HG03280 (cell line): ENCODE measurements at regions not wholly inside any gene's neighbourhood (a gene's known extent, or its start where the extent isn't known, plus 50 kb on each side); places are given as distances from the start of the nearest gene placed in this dataset.
"Not testable (repeated sequence)": the region's sequence is repeated elsewhere in the genome, so short reads cannot be mapped to it uniquely, and the experiment has no call there.

Experiments used
- ATAC-seq: cut with Tn5 transposase; IDR thresholded peaks from one replicate; pipeline ENCODE4 v1.9.1; 2021; ENCODE audit warnings: mild to moderate bottlenecking, moderate library complexity; ENCODE audit not compliant: unreplicated experiment

- no peak for ATAC-seq
Observed at GRCh38 chr22:48820481-48821345, 1007.0 kb downstream of the BRD1 start.

- no peak for ATAC-seq
Observed at GRCh38 chr22:48819961-48820360, 1007.7 kb downstream of the BRD1 start.

- no peak for ATAC-seq
Observed at GRCh38 chr22:48819232-48819631, 1008.4 kb downstream of the BRD1 start.

- ATAC-seq = not testable (repeated sequence)
Observed at GRCh38 chr22:48817491-48817890, 1010.2 kb downstream of the BRD1 start.

DNA sequence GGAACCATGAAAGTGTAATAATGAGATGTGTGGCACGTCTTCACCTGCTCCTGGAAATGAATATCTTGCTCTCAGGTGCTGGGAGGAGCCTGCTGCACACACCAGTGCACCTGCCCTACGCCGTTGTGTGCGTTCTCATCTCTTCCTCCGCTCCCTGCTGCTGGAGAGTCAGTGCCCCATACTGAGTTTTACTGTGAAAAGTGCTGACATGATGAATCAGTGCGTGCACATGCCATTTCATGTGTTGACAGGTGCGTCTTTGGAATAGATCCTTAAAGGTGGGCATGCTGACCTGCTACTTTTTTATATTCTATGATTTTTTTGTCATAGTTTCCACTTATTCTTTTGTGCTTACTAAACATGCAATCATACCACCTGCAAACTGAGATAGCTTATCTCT, 1015.8 kb downstream of the BRD1 start:
- ATAC-seq = no peak

GRCh38 chr22:48808038-48808960, 1019.4 kb downstream of the BRD1 start:
- no peak for ATAC-seq

- ATAC-seq = no peak
Observed at GRCh38 chr22:48807155-48807554, 1020.5 kb downstream of the BRD1 start.

DNA sequence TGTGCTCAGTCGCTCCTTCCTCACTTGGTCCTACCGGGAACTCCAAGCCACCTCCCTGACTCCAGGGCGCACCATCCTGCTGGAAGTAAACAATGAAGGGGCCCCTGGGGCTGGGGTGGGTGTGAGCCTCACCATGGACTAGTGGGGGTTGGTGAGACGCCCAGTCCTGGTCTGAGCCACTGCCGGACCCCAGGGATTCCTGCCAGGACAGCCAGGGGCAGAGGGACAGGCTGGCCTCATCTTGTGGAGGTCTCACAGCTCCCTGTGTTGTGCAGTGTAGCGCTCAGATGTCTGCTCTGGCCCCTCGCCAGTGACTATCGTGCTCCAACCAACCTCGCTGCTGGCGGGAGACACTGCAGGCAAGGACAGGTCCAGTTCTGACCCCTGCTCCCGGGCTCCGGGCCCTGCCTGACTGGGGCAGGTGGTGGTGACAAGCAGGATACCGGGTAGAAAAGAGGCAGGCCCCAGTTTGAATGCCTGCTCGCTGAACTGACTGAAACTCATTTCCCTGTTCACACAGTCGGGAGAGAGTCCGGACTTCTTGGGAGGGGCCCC, 1021.4 kb downstream of the BRD1 start:
- no peak for ATAC-seq

DNA sequence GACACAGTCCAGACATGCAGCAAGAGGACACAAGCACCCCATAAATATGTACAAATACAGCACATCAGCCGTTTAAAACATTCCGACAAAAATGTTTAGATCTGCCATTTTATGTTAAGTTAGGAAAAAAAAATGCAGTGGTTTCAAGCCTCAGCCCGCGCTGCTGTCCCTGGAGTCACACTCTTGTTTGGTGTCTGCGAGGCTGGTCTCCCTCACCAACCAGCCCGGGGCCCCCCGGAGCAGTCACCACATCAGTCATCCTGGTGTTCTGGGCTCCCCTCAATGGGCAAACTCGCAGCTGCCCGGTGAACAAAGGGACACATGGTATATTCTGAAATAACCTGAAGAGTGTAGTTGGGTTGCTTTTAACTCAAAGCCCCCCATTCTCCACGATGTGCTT, 1022.2 kb downstream of the BRD1 start:
- no peak for ATAC-seq

DNA sequence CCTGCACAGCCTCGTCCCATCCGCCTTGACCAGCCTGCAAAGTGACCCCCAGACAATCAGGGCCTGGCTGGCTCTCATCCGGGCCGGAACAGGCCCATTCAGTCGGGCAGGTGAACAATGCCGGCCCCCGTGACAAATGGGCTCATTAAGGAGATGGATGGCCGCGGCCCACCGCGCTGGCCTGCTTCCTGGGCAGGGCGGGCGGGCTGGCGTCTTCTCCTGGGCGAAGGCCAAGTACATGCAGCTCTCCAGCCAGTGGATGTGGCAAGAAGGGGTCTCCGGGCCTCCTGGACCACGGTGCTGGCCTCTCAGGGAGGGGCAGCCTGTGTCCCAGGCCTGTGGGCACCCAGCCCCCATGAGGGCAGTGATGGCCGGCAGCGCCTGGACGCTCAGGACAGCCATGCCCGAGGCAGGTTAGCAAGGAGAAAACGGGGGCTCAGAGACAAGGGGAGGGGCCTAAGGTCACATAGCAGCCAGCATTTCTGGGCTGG, 1022.8 kb downstream of the BRD1 start:
- no peak for ATAC-seq

- ATAC-seq = no peak
Observed at GRCh38 chr22:48803948-48804810, 1023.5 kb downstream of the BRD1 start.

DNA sequence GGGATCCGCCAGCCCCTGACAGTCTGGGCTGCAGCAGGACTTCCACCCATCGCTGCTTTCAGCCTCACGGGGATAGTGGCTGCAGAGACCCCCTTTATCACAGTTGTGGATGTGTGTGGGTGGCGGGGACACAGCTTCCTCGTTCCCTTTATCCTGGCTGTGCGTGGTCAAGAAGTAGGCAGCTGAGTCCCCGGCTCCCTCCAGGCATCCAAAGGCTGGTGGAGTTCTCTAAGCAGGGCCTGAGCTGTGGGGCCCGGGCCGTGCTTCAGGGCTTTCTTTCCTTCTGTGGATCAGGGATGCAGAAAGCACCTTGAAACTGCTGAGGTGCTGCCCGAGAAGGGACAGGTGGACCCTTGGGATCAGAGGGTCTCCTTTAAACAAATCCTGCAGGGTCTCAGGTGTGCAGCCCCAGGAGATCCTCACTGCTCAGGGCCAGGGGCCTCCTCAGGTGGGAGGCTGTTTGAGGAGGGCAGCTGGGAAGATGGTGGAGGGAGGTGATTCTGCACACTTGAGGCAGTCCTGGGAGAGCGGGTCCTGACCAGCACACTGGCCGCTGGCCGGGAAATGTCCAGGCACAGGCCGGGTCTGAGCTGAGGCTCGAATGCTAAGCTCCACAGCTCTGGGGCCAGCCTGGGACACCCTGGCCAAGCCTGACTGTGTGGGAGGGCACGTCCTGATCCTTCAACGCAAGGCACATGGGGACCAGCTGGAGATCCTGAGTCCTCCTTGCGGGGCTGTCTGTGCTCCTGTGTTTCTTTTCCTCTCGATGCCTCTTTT, 1024.3 kb downstream of the BRD1 start:
- ATAC-seq = no peak

DNA sequence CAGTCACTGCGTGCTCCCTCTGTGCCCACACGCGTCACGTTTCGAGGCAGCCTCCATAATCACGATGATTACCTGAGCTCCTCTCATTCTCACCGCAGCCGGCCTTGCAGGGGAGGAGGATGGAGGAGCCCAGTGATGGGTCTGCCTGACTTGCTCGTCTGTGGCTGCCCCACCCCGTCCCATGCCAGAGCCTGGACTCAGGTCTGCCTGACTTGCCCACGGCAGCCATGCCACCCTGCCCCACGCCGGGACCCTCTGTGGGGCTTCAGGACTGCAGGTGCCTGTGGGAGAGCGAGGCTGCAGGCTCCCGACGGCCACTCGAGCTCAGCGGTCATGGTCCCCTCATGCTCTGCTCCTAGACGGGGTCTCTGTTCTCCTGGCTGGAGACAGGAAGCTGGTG, 1025.1 kb downstream of the BRD1 start:
- ATAC-seq = no peak

DNA sequence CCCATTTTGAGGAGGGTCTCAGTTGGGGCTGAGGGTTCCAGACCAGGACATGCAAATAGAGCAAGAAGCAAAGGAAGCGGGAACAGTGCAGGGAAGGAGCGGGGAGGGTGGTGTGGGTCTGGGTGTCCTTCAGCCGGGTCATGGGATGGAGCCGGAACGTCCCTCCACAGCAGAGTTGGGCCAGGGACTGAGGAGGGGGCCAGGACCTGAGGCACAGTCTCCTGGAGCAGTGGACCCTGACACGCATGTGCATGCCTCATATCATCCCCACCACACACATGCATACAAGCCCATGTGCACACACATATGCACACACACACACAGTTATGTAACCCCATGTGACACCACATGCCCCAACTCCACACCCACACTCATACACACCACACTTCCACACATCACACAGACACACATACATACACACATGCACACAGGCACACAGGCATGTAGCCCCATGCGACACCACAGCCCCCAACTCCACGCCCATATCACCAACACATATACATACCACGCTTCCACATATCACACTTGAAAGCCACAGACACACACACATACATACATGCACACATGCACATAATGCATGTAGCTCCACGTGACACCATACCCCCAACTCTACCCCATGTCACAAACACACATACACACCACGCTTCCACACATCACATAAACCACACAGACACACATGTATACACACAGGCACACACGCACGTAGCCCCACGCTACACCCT, 1026.6 kb downstream of the BRD1 start:
- no peak for ATAC-seq

DNA sequence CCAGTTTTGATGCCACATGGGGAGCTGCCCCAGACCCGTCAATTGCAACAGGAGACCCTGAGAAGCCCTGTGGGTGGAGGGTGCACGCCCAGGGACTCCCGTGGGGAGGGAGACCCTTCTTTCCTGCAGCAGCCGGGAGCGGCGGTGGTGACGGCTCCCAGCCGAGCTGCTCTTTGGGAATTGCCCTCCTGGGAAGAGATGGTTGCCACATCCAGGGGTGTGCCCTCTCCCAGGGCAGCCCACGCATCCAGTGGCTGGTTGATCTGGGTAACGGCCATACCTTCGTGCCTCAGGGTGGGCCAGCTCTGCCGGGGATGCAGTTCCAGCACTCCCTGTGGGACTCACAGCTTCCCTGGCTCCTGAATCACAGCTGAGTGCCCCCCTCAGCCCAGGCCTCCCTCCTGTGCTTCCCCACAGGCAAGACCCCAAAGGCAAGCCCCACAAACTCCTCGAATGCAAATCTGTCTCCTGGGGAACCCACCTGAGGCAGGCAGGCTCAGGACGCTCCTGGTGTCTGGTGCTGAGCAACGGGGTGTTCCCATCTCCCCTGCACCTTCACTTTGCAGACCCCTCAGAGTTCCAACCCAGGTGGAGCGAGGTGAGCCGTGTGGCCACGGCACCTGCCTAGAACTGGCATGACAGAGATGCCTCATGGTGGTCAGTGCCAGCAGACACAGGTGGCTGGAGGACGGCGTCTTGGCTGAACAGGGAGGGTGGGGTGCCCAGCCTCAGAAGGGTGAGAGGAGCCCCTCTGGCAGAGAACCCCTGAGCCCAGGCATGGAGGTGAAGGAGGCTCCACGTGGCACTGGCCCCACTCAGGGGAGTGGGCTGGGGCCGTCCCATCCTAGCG, 1027.4 kb downstream of the BRD1 start:
- no peak for ATAC-seq

DNA sequence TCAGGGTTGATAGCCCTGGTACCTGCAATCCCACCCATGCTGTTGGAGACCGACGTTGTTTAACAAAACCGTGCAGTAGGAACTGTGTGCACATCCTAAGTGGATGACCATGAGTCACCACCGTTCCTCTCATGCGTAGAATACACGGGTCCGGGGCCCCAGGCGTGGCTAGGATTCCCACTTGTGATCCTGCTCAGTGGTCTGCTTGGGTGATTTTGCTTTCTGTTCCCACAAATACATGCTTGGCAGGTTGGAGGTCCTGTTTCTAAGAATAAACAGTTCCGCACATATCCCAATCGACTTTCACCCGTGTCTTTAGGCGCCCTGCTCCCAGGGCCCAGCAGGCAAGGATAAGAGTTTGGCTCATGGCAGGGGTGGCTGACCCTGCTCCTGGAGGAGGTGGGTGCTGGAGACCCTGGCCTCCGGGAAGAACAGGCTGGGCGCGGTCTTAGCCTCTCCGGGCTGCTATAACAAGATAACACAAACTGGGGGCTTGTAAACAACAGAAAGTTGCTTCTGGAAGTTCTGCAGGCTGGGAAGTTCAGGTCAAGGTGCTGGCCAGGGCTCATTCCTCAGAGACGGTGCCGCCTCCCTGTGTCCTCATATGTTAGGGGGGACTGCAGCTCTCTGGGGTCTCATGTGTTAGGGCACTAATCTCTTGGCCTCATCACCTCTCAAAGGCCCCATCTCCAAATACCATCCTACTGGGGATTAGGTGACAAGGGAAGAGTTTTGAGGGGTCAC, 1028.3 kb downstream of the BRD1 start:
- ATAC-seq = no peak
